ENCODE measurements at regions not wholly inside any gene's neighbourhood (a gene's known extent, or its start where the extent isn't known, plus 50 kb on each side); places are given as distances from the start of the nearest gene placed in this dataset.

DNA sequence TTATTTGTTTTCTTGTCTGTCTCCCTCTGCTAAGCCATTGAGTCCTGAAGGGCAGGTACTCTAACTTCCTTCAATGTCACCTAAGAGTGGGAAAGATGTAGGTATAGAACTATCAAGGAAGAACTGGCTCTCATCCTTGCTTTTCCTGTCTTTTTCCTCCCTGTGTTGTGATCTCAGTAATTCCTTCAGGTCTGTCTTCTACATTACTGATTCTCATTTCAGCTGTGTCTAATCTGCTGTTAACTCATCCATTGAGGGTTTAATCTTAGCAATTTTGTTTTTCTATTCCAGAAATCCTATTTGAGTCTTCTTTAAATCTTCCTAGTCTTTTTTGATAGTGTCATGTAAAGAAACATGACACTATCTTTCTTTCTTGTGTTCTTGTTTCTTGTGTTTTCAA, 124.5 kb upstream of the PLXNC1 start (continued):
- TF ChIP-seq IKZF2 (IDR thresholded peaks at IDR 0.05) (no peak), STAT3 (IDR thresholded peaks at IDR 0.05; ENCODE audit: low read depth, low read length) (no peak), MYC (IDR thresholded peaks at IDR 0.05; ENCODE audit: insufficient read depth, insufficient read length, insufficient replicate concordance, low read length, severe bottlenecking) (no peak), SMAD5 (IDR thresholded peaks at IDR 0.05; ENCODE audit: low read depth) (no peak)

DNA sequence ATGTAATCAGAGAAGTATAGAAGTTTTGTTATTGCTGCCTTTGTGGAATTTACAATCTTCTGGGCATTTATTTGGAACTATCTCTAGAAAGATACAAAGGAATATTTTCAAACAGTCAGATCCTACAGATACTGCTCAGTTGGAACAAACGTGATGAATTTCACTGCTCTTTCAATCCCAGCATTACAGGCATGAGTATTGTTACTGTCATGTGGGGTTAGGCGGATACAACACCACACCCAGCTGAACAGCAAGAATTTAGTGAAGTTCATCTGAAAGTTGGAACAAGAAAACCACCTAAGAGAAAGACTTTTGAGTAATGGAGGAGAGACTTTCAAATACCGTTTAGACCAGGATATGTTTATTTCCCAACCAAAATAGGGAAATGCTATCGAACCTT, 123.3 kb upstream of the PLXNC1 start:
- no peak overlapping the region for H3K4me2 ChIP-seq (ENCODE audit: control insufficient read depth, insufficient read depth)
- POLR2A ChIA-PET = no interaction called here
- no peak overlapping the region for H3K4me3 ChIP-seq
- FAIRE-seq = no peak
- CTCF ChIA-PET = interaction anchor here (1.4 kb wide), 1 partner anchor 77 kb away, joined by 4 read pairs; no protein-coding TSS in a partner anchor
- SMC1A ChIA-PET (ENCODE audit: uncharacterized antibody, unreplicated experiment) = no interaction called here
- H3K36me3 ChIP-seq (ENCODE audit: control insufficient read depth in 2 of 2, insufficient read depth in 2 of 2, low read length in 1 of 2) = no peaks in the 10 kb centered on the region
- no peak overlapping the region for H2AFZ ChIP-seq (ENCODE audit: control insufficient read depth, low read depth, low read length)
- no peak for TF ChIP-seq NFXL1 (IDR thresholded peaks at IDR 0.05; ENCODE audit: borderline replicate concordance)
- TF ChIP-seq, protein P1, sequence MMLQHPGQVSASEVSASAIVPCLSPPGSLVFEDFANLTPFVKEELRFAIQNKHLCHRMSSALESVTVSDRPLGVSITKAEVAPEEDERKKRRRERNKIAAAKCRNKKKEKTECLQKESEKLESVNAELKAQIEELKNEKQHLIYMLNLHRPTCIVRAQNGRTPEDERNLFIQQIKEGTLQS (IDR thresholded peaks at IDR 0.05; ENCODE audit: borderline replicate concordance, extremely low read depth, low read depth, low read length) = no peak
- no peak for TF ChIP-seq ZZZ3 (IDR thresholded peaks at IDR 0.05; ENCODE audit: control insufficient read depth, insufficient read length, low read depth)
- no peak for TF ChIP-seq RBBP5 (conservative IDR thresholded peaks at IDR 0.05)
- TF ChIP-seq CREB1 (IDR thresholded peaks at IDR 0.05; ENCODE audit: low read depth) = no peak
- TF ChIP-seq POLR2AphosphoS2 (IDR thresholded peaks at IDR 0.05; ENCODE audit: low read depth, low read length) = no peak
- TF ChIP-seq BRCA1 (IDR thresholded peaks at IDR 0.05; ENCODE audit: low read depth, low read length) = no peak
- TF ChIP-seq CHD4 (IDR thresholded peaks at IDR 0.05) = no peak
- TF ChIP-seq, protein P2, sequence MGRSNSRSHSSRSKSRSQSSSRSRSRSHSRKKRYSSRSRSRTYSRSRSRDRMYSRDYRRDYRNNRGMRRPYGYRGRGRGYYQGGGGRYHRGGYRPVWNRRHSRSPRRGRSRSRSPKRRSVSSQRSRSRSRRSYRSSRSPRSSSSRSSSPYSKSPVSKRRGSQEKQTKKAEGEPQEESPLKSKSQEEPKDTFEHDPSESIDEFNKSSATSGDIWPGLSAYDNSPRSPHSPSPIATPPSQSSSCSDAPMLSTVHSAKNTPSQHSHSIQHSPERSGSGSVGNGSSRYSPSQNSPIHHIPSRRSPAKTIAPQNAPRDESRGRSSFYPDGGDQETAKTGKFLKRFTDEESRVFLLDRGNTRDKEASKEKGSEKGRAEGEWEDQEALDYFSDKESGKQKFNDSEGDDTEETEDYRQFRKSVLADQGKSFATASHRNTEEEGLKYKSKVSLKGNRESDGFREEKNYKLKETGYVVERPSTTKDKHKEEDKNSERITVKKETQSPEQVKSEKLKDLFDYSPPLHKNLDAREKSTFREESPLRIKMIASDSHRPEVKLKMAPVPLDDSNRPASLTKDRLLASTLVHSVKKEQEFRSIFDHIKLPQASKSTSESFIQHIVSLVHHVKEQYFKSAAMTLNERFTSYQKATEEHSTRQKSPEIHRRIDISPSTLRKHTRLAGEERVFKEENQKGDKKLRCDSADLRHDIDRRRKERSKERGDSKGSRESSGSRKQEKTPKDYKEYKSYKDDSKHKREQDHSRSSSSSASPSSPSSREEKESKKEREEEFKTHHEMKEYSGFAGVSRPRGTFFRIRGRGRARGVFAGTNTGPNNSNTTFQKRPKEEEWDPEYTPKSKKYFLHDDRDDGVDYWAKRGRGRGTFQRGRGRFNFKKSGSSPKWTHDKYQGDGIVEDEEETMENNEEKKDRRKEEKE (IDR thresholded peaks at IDR 0.05) = no peak
- no peak for TF ChIP-seq SMAD5 (IDR thresholded peaks at IDR 0.05; ENCODE audit: low read depth)
- no peak for TF ChIP-seq SPI1 (IDR thresholded peaks at IDR 0.05; ENCODE audit: borderline replicate concordance, insufficient read depth, low read depth, low read length)
- no peak for TF ChIP-seq MYC (IDR thresholded peaks at IDR 0.05; ENCODE audit: insufficient read depth, insufficient read length, insufficient replicate concordance, low read length, severe bottlenecking)
- TF ChIP-seq ATF7 (IDR thresholded peaks at IDR 0.05; ENCODE audit: low read depth) = no peak
- TF ChIP-seq JUND (IDR thresholded peaks at IDR 0.05; ENCODE audit: low read depth, low read length) = no peak
- no peak for TF ChIP-seq ETV6 (conservative IDR thresholded peaks at IDR 0.05 in 1 of 2, IDR thresholded peaks at IDR 0.05 in 1 of 2; ENCODE audit: borderline replicate concordance in 1 of 2, low read depth in 1 of 2)
- TF ChIP-seq BACH1 (IDR thresholded peaks at IDR 0.05; ENCODE audit: borderline replicate concordance) = no peak
- TF ChIP-seq ZNF622 (IDR thresholded peaks at IDR 0.05) = no peak
- TF ChIP-seq PAX5 (IDR thresholded peaks at IDR 0.05; ENCODE audit: borderline replicate concordance, low read depth, low read length) = no peak
- in situ Hi-C loops (cut with MboI) (no loop called here), intact Hi-C loops (cut with micrococcal nuclease; ENCODE audit: unreplicated experiment) (no loop called here)
- BruUV-seq (replicated peaks) = no TSS peak
- RAD21 ChIA-PET (ENCODE audit: unreplicated experiment) = no interaction called here
- no peak overlapping the region for H3K27ac ChIP-seq (ENCODE audit: control insufficient read depth, insufficient read depth)
- DNase-seq (ENCODE audit: low read depth, low spot score) = no peak
- no peak overlapping the region for H3K9ac ChIP-seq (ENCODE audit: control insufficient read depth, insufficient read depth, low read length)
- no peaks in the 10 kb centered on the region; the same call in 1 of the 3 replicates for H3K9me3 ChIP-seq (replicated peaks; ENCODE audit: control insufficient read depth, insufficient read depth, low read length)
- H3K79me2 ChIP-seq (ENCODE audit: control insufficient read depth, insufficient read depth, low read length) = no peaks in the 10 kb centered on the region
- H3K27me3 ChIP-seq (replicated peaks in 1 of 2; ENCODE audit: control insufficient read depth in 2 of 2, insufficient read depth in 2 of 2, low read length in 1 of 2) = no peaks in the 10 kb centered on the region
- H4K20me1 ChIP-seq (ENCODE audit: control insufficient read depth, insufficient read depth) = no peaks in the 10 kb centered on the region
- WGBS (ENCODE audit: insufficient coverage, insufficient replicate concordance, low lambda C conversion rate, missing lambda C conversion rate) = 14% methylated on average over 4 of the region's 4 CpGs
- no peaks in the 10 kb centered on the region for H3K4me1 ChIP-seq (ENCODE audit: control insufficient read depth, insufficient read depth, low read length)
- no peak for ATAC-seq
